ENCODE measurements at regions not wholly inside any gene's neighbourhood (a gene's known extent, or its start where the extent isn't known, plus 50 kb on each side); places are given as distances from the start of the nearest gene placed in this dataset.

- TF ChIP-seq, protein P1, sequence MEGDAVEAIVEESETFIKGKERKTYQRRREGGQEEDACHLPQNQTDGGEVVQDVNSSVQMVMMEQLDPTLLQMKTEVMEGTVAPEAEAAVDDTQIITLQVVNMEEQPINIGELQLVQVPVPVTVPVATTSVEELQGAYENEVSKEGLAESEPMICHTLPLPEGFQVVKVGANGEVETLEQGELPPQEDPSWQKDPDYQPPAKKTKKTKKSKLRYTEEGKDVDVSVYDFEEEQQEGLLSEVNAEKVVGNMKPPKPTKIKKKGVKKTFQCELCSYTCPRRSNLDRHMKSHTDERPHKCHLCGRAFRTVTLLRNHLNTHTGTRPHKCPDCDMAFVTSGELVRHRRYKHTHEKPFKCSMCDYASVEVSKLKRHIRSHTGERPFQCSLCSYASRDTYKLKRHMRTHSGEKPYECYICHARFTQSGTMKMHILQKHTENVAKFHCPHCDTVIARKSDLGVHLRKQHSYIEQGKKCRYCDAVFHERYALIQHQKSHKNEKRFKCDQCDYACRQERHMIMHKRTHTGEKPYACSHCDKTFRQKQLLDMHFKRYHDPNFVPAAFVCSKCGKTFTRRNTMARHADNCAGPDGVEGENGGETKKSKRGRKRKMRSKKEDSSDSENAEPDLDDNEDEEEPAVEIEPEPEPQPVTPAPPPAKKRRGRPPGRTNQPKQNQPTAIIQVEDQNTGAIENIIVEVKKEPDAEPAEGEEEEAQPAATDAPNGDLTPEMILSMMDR (IDR thresholded peaks at IDR 0.05): no peak
- no peak for TF ChIP-seq POLR2A (IDR thresholded peaks at IDR 0.05)
Measured at GRCh38 chr2:205864491-205864890, 182.2 kb downstream of the NRP2 start.

All from uterus (tissue), 2 donors.